Erythroblast (primary cell): ENCODE measurements at regions not wholly inside any gene's neighbourhood (a gene's known extent, or its start where the extent isn't known, plus 50 kb on each side); places are given as distances from the start of the nearest gene placed in this dataset.

Experiments used
- GATA1 ChIP-seq: IDR thresholded peaks from 2 replicates; pipeline ENCODE4 v1.6.1; 2011; ENCODE audit warnings: low read depth, mild to moderate bottlenecking, control low read depth, low read length, moderate library complexity
- POLR2A ChIP-seq: IDR thresholded peaks from 2 replicates; pipeline ENCODE4 v1.6.1; 2011; ENCODE audit warnings: mild to moderate bottlenecking, low read length

DNA sequence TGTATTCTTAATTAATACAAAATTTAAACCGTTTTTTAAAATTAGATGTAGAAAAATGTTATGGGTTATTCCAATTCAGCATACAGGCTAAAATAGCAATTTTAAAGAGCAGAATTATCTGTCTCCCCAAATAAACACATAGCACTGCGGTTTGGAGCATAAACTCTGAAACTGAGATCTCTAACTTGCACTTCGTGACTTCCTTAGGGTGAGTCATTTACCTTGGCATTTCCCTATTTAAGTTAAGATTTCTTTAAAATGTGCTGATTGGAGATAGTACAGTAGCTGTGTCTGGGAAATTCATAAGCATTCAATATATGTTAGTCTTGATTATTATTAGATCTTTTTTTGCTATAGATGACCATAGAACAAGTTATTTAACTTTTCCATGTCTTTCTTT lies 143.8 kb downstream of the KDM5D start:
- TF ChIP-seq POLR2A, result no peak
- no peak for TF ChIP-seq GATA1
